ENCODE measurements at regions not wholly inside any gene's neighbourhood (a gene's known extent, or its start where the extent isn't known, plus 50 kb on each side); places are given as distances from the start of the nearest gene placed in this dataset.

GRCh38 chr7:112579388-112579787 lies 98.6 kb downstream of the LSMEM1 start:
- TF ChIP-seq EZH2 (IDR thresholded peaks at IDR 0.05; ENCODE audit: low read depth) (no peak), CTCF (conservative IDR thresholded peaks at IDR 0.05) (no peak)
- POLR2A ChIA-PET (ENCODE audit: unreplicated experiment), result no interaction called here
- Histone ChIP-seq H4K20me1 (ENCODE audit: insufficient read depth) (no peaks in the 10 kb centered on the region), H3K4me3 (no peak overlapping the region), H2AFZ (no peak overlapping the region), H3K9me3 (ENCODE audit: insufficient read depth, low read depth) (no peaks in the 10 kb centered on the region), H3K36me3 (ENCODE audit: low read depth) (no peaks in the 10 kb centered on the region), H3K9me2 (ENCODE audit: insufficient read depth) (peaks cover 3% of the 10 kb centered on the region; the same call in 1 of the 2 replicates), H3K27ac (no peak overlapping the region), H3K4me1 (replicated peaks; ENCODE audit: insufficient read depth) (no peaks in the 10 kb centered on the region), H3K27me3 (ENCODE audit: insufficient read depth, low read depth) (no peaks in the 10 kb centered on the region), H3K4me2 (no peak overlapping the region), H3K79me2 (ENCODE audit: low read depth) (no peaks in the 10 kb centered on the region), H3F3A (ENCODE audit: insufficient read depth, low read depth) (no peaks in the 10 kb centered on the region)
- no peak for DNase-seq
- intact Hi-C loops (cut with micrococcal nuclease; ENCODE audit: unreplicated experiment), result no loop called here
- CTCF ChIA-PET, result no interaction called here
- no TSS peak for BruUV-seq (replicated peaks)

GRCh38 chr7:112580717-112581435 lies 100.1 kb downstream of the LSMEM1 start:
- H3K9me3 ChIP-seq (ENCODE audit: insufficient read depth, low read depth), result no peaks in the 10 kb centered on the region
- H3K27me3 ChIP-seq (ENCODE audit: insufficient read depth, low read depth), result no peaks in the 10 kb centered on the region
- H3K9me2 ChIP-seq (ENCODE audit: insufficient read depth), result peaks cover 3% of the 10 kb centered on the region; the same call in 1 of the 2 replicates
- H3F3A ChIP-seq (ENCODE audit: insufficient read depth, low read depth), result no peaks in the 10 kb centered on the region
- H3K36me3 ChIP-seq (ENCODE audit: low read depth), result no peaks in the 10 kb centered on the region
- CTCF ChIA-PET, result no interaction called here
- TF ChIP-seq EZH2 (IDR thresholded peaks at IDR 0.05; ENCODE audit: low read depth) (no peak), CTCF (conservative IDR thresholded peaks at IDR 0.05) (no peak)
- no peak overlapping the region for H3K4me3 ChIP-seq
- H3K79me2 ChIP-seq (ENCODE audit: low read depth), result no peaks in the 10 kb centered on the region
- BruUV-seq (replicated peaks), result no TSS peak
- DNase-seq, result no peak
- H2AFZ ChIP-seq, result no peak overlapping the region
- no peaks in the 10 kb centered on the region for H4K20me1 ChIP-seq (ENCODE audit: insufficient read depth)
- intact Hi-C loops (cut with micrococcal nuclease; ENCODE audit: unreplicated experiment), result no loop called here
- no peaks in the 10 kb centered on the region for H3K4me1 ChIP-seq (replicated peaks; ENCODE audit: insufficient read depth)
- POLR2A ChIA-PET (ENCODE audit: unreplicated experiment), result interaction anchor here (0.7 kb wide), 1 partner anchor 9 kb away, joined by 13 read pairs; no protein-coding TSS in a partner anchor
- no peak overlapping the region for H3K4me2 ChIP-seq
- no peak overlapping the region for H3K27ac ChIP-seq

- TF ChIP-seq CTCF (conservative IDR thresholded peaks at IDR 0.05), result no peak
- no peak for TF ChIP-seq EZH2 (IDR thresholded peaks at IDR 0.05; ENCODE audit: low read depth)
- Histone ChIP-seq H3K4me1 (replicated peaks; ENCODE audit: insufficient read depth) (no peaks in the 10 kb centered on the region), H3K9me3 (ENCODE audit: insufficient read depth, low read depth) (no peaks in the 10 kb centered on the region), H3K36me3 (ENCODE audit: low read depth) (no peaks in the 10 kb centered on the region), H3K4me2 (no peak overlapping the region), H2AFZ (no peak overlapping the region), H3K4me3 (no peak overlapping the region), H3K27ac (no peak overlapping the region), H3K79me2 (ENCODE audit: low read depth) (no peaks in the 10 kb centered on the region), H3K27me3 (ENCODE audit: insufficient read depth, low read depth) (no peaks in the 10 kb centered on the region), H3K9me2 (ENCODE audit: insufficient read depth) (peaks cover 3% of the 10 kb centered on the region; the same call in 1 of the 2 replicates), H3F3A (ENCODE audit: insufficient read depth, low read depth) (no peaks in the 10 kb centered on the region), H4K20me1 (ENCODE audit: insufficient read depth) (no peaks in the 10 kb centered on the region)
- BruUV-seq (replicated peaks), result no TSS peak
- ChIA-PET CTCF (no interaction called here), POLR2A (ENCODE audit: unreplicated experiment) (no interaction called here)
- intact Hi-C loops (cut with micrococcal nuclease; ENCODE audit: unreplicated experiment), result no loop called here
- no peak for DNase-seq
Observed at GRCh38 chr7:112581529-112581928, 100.7 kb downstream of the LSMEM1 start.
